OCI-LY7 (cell line): ENCODE measurements at regions not wholly inside any gene's neighbourhood (a gene's known extent, or its start where the extent isn't known, plus 50 kb on each side); places are given as distances from the start of the nearest gene placed in this dataset.

ENCODE experiments used
- BruUV-seq: library from RNA; stranded (reverse); fragments of 400-500 nt; replicated peaks from 2 replicates; lab custom pipeline; 2021; lab: Mats Ljungman, UMichigan
- CTCF ChIA-PET: fragments of 300-600 bp; sonication (Branson Sonifier 250); formaldehyde crosslinking; loops from one replicate; lab custom pipeline; 2022; ENCODE audit warnings: antibody characterized with exemption; ENCODE audit not compliant: unreplicated experiment; lab: Charles Lee
- POLR2A ChIA-PET: fragments of 300-600 bp; sonication (Branson Sonifier 250); formaldehyde crosslinking; loops from one replicate; lab custom pipeline; 2022; ENCODE audit warnings: antibody characterized with exemption; lab: Charles Lee
- DNase-seq: peaks from one replicate; pipeline ENCODE4 v3.0.0-alpha.2; 2015; ENCODE audit warnings: low spot score
- H2AFZ ChIP-seq: fragments of 200-600 bp; sonication (generic), shearing (Covaris generic); 2 replicates; pipeline ENCODE4 v1.6.1; 2014; ENCODE audit warnings: mild to moderate bottlenecking, antibody characterized with exemption, low read length, moderate library complexity
- H3K27ac ChIP-seq: fragments of 200-600 bp; sonication (generic); 2 replicates; pipeline ENCODE4 v1.5.1; 2014; ENCODE audit warnings: mixed run types, low read depth, mild to moderate bottlenecking, moderate library complexity, low read length, inconsistent platforms; ENCODE audit not compliant: poor library complexity, severe bottlenecking
- H3K36me3 ChIP-seq: fragments of 200-600 bp; sonication (generic); 2 replicates; pipeline ENCODE4 v1.6.1; 2014; ENCODE audit warnings: mild to moderate bottlenecking, antibody characterized with exemption, low read length, moderate library complexity, mixed read lengths; ENCODE audit not compliant: insufficient read depth
- H3K4me1 ChIP-seq: fragments of 200-600 bp; sonication (generic); 2 replicates; pipeline ENCODE4 v1.5.1; 2014; ENCODE audit warnings: mild to moderate bottlenecking, low read length; ENCODE audit not compliant: insufficient read depth, poor library complexity, severe bottlenecking
- H3K4me2 ChIP-seq: fragments of 200-600 bp; sonication (generic); 2 replicates; pipeline ENCODE4 v1.6.1; 2014; ENCODE audit warnings: mild to moderate bottlenecking, low read length
- H3K4me3 ChIP-seq: fragments of 200-600 bp; sonication (generic); 2 replicates; pipeline ENCODE4 v1.5.1; 2014; ENCODE audit warnings: mild to moderate bottlenecking, low read depth, low read length; ENCODE audit not compliant: poor library complexity, severe bottlenecking
- H3K79me2 ChIP-seq: fragments of 200-600 bp; sonication (generic); 2 replicates; pipeline ENCODE4 v1.6.1; 2016; ENCODE audit warnings: low read depth, mild to moderate bottlenecking, low read length, moderate library complexity, mixed read lengths; ENCODE audit not compliant: insufficient read depth
- H3K9me2 ChIP-seq: fragments of 200-600 bp; sonication (generic); 2 replicates; pipeline ENCODE4 v1.6.1; 2016; ENCODE audit warnings: mild to moderate bottlenecking, low read length, mixed read lengths; ENCODE audit not compliant: insufficient read depth
- H3K9me3 ChIP-seq: fragments of 200-600 bp; sonication (generic); 2 replicates; pipeline ENCODE4 v1.6.1; 2014; ENCODE audit warnings: mild to moderate bottlenecking, mixed run types, low read length, mixed read lengths
- H4K20me1 ChIP-seq: fragments of 200-600 bp; sonication (generic); 2 replicates; pipeline ENCODE4 v1.6.1; 2014; ENCODE audit warnings: mild to moderate bottlenecking, antibody characterized with exemption, low read length, moderate library complexity, mixed read lengths; ENCODE audit not compliant: insufficient read depth
- CTCF ChIP-seq: fragments of 200-600 bp; sonication (generic); conservative IDR thresholded peaks from 2 replicates; pipeline ENCODE4 v1.5.1; 2014; ENCODE audit warnings: mild to moderate bottlenecking, antibody characterized with exemption, low read length, moderate library complexity, mixed read lengths
- EZH2phosphoT487 ChIP-seq: fragments of 200-600 bp; sonication (generic); IDR thresholded peaks from 2 replicates; pipeline ENCODE4 v1.6.1; 2018; ENCODE audit warnings: low read depth, borderline replicate concordance, mild to moderate bottlenecking, mixed run types, antibody characterized with exemption, low read length, moderate library complexity, mixed read lengths
- intact Hi-C: fragments of 100-400 bp; cut with micrococcal nuclease; formaldehyde crosslinking; loops from one replicate; pipeline ENCODE4 v1.10.0; 2022; ENCODE audit not compliant: unreplicated experiment

GRCh38 chr9:12973710-12974109, 198.9 kb downstream of the LURAP1L start:
- no peak overlapping the region for H2AFZ ChIP-seq
- ChIA-PET CTCF (no interaction called here), POLR2A (no interaction called here)
- H3K9me2 ChIP-seq = no peaks in the 10 kb centered on the region
- no peak overlapping the region for H3K4me3 ChIP-seq
- no peaks in the 10 kb centered on the region for H3K36me3 ChIP-seq
- no peaks in the 10 kb centered on the region for H3K79me2 ChIP-seq
- intact Hi-C loops = no loop called here
- H3K4me1 ChIP-seq = no peaks in the 10 kb centered on the region
- DNase-seq = no peak
- no peak overlapping the region for H3K4me2 ChIP-seq
- TF ChIP-seq CTCF (no peak), EZH2phosphoT487 (no peak)
- H3K9me3 ChIP-seq = no peaks in the 10 kb centered on the region
- H4K20me1 ChIP-seq = no peaks in the 10 kb centered on the region
- BruUV-seq = no TSS peak
- H3K27ac ChIP-seq = no peak overlapping the region

DNA sequence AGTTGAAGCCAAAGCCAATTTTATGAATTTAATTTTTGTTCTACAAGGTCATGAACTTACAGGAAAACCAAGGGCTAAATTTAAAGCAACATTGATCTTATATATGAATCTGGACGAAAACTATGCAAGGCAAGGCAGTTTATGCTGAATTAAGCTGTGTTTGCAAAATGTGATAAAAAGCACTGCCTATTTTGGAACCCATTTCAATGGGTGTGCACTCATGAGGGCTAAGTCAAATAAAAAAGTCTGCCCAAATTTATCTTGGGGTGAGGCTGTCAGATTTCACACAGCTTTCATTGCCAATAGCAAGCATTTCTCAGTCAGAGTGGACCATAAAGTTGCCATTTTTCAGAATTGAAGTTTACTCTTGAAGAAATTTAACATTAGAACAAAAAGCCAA, 199.9 kb downstream of the LURAP1L start:
- Histone ChIP-seq H3K36me3 (no peaks in the 10 kb centered on the region), H3K4me1 (no peaks in the 10 kb centered on the region), H4K20me1 (no peaks in the 10 kb centered on the region), H3K9me3 (no peaks in the 10 kb centered on the region), H3K9me2 (no peaks in the 10 kb centered on the region), H3K79me2 (no peaks in the 10 kb centered on the region), H3K27ac (no peak overlapping the region), H2AFZ (no peak overlapping the region), H3K4me2 (no peak overlapping the region), H3K4me3 (no peak overlapping the region)
- CTCF ChIA-PET = no interaction called here
- no TSS peak for BruUV-seq
- TF ChIP-seq EZH2phosphoT487 (no peak), CTCF (no peak)
- DNase-seq = no peak
- intact Hi-C loops = no loop called here
- POLR2A ChIA-PET = interaction anchor here (0.5 to 1.8 kb wide), 2 partner anchors 13 to 18 kb away, joined by 4 to 11 read pairs; no protein-coding TSS in a partner anchor

DNA sequence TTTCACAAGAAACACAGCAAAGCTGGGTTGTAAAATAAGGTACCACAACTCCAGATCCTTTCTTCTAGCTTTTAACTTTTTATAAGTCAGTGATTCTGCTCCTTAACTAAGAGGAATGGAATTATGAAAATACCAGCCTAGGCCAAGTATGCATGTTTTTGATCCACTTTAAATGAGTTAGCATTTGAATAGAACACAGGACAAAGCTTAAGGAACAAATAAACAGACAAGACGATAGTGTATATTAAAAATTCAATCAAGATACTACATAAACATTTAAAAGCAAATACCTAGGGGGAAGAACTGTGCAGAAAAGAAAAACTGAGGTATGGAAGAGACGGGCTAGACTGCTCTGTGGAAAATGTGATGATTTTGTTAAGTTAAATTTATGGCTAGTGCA, 200.7 kb downstream of the LURAP1L start:
- Histone ChIP-seq H3K79me2 (no peaks in the 10 kb centered on the region), H3K9me3 (no peaks in the 10 kb centered on the region), H3K4me2 (no peak overlapping the region), H2AFZ (no peak overlapping the region), H3K27ac (no peak overlapping the region), H3K36me3 (no peaks in the 10 kb centered on the region), H3K9me2 (no peaks in the 10 kb centered on the region), H3K4me3 (no peak overlapping the region), H4K20me1 (no peaks in the 10 kb centered on the region), H3K4me1 (no peaks in the 10 kb centered on the region)
- BruUV-seq = no TSS peak
- intact Hi-C loops = no loop called here
- TF ChIP-seq CTCF (no peak), EZH2phosphoT487 (no peak)
- CTCF ChIA-PET = no interaction called here
- DNase-seq = no peak
- POLR2A ChIA-PET = interaction anchor here (0.7 to 1.8 kb wide), 2 partner anchors 12 to 34 kb away, joined by 3 to 11 read pairs; no protein-coding TSS in a partner anchor
